ENCODE measurements at regions not wholly inside any gene's neighbourhood (a gene's known extent, or its start where the extent isn't known, plus 50 kb on each side); places are given as distances from the start of the nearest gene placed in this dataset.

DNA sequence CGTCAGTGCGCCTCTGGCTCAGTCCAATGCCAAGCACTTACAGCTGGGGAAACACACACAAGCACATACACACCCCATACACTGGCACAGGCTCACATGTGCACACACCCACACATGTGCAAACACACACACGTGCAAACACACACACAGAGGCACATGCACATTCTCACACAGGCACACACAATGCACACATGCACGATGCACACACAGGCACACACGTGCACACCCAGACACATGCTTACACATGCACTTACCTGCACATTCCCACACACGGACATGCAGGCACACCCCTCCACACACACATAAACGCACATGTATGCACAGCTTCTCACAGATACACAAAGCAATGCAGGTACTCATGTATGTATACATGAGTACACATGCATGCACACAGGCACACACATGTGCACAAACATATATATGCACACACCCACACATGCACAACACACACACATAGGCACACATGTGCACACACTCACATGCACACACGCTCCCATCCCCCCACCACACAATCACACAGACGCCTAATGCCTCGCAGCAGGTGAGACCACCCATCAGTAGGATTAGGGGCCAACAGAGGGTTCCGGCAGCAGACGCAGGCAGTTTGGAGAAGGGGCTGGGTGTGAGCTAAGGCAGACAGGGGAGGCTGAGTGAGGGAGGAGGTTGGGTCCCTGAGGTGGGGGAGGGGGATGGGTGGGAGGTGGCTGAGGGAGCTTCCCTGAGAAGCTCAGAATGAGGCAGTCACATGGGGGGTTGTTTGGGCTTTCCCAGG is 71.2 kb upstream of the SLCO4A1 start:
- TF ChIP-seq POLR2A (IDR thresholded peaks at IDR 0.05; ENCODE audit: low read depth, low read length) (no peak), POLR2AphosphoS5 (IDR thresholded peaks at IDR 0.05; ENCODE audit: low read length) (no peak), CEBPB (IDR thresholded peaks at IDR 0.05; ENCODE audit: borderline replicate concordance in 1 of 2, low read depth in 2 of 2, low read length in 2 of 2) (no peak), SMARCA5 (IDR thresholded peaks at IDR 0.05) (no peak), SMC3 (IDR thresholded peaks at IDR 0.05; ENCODE audit: borderline replicate concordance, low read length) (no peak)

Data from GM12878 (cell line).